Uterus (tissue), 2 donors: ENCODE measurements at regions not wholly inside any gene's neighbourhood (a gene's known extent, or its start where the extent isn't known, plus 50 kb on each side); places are given as distances from the start of the nearest gene placed in this dataset.

ENCODE experiments used
- POLR2A ChIP-seq, 2 donors: fragments of 450-650 bp; IDR thresholded peaks; one replicate each; pipeline ENCODE4 v1.6.1; 2016; ENCODE audit warnings: antibody characterized with exemption in 2 of 2, mild to moderate bottlenecking in 1 of 2, moderate library complexity in 1 of 2
- TF ChIP-seq, protein P1 (sequence below), 4 experiments: fragments of 200-600 bp in 2 of 4; fragments of 450-650 bp in 2 of 4; sonication (generic) in 2 of 4; IDR thresholded peaks; one replicate each; pipeline ENCODE4 v1.5.1; 2016 to 2019; ENCODE audit warnings: antibody characterized with exemption in 4 of 4, mild to moderate bottlenecking in 2 of 4, moderate library complexity in 1 of 4

DNA sequence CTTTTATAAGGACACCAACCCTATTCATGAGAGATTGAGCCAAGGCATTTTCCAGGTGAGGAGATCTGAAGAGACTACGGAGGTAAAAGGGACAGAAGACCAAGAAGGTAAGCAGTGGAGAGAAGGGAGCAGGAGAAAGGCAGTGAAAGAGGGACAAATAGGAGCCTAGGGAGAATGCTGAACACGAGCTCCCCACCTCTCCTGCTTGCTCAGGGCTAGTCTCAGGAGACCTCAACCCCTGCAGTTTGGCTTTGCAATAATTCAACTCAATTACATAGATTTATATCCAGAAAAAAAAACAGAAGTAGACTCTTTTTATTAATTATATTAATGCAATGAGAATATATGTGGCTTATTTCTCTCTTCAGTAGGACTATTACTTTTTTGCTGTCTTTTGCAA is 91.0 kb upstream of the DDX18 start:
- TF ChIP-seq, protein P1, sequence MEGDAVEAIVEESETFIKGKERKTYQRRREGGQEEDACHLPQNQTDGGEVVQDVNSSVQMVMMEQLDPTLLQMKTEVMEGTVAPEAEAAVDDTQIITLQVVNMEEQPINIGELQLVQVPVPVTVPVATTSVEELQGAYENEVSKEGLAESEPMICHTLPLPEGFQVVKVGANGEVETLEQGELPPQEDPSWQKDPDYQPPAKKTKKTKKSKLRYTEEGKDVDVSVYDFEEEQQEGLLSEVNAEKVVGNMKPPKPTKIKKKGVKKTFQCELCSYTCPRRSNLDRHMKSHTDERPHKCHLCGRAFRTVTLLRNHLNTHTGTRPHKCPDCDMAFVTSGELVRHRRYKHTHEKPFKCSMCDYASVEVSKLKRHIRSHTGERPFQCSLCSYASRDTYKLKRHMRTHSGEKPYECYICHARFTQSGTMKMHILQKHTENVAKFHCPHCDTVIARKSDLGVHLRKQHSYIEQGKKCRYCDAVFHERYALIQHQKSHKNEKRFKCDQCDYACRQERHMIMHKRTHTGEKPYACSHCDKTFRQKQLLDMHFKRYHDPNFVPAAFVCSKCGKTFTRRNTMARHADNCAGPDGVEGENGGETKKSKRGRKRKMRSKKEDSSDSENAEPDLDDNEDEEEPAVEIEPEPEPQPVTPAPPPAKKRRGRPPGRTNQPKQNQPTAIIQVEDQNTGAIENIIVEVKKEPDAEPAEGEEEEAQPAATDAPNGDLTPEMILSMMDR (IDR thresholded peaks at IDR 0.05) = no peak
- TF ChIP-seq POLR2A (IDR thresholded peaks at IDR 0.05) = no peak
